Left colon (tissue), 2 donors: ENCODE measurements at regions not wholly inside any gene's neighbourhood (a gene's known extent, or its start where the extent isn't known, plus 50 kb on each side); places are given as distances from the start of the nearest gene placed in this dataset.

Source experiments
- ATAC-seq: fragments of 200-7000 bp; cut with Tn5 transposase; one replicate; pipeline ENCODE4 v1.9.1; 2020; ENCODE audit warnings: mild to moderate bottlenecking, moderate library complexity
- DNase-seq, 2 donors: peaks; one replicate each; pipeline ENCODE4 v3.0.0-alpha.2; 2020
- intact Hi-C, 2 donors: fragments of 100-400 bp; cut with DNase I in 1 of 2; cut with micrococcal nuclease in 1 of 2; formaldehyde crosslinking; loops; one replicate each; pipeline versions ENCODE4 v1.11.2 to v1.14.0; 2022; cut with DNase I, micrococcal nuclease
- donor health status: DM: no; HTN: no; CAD: no.
- donor health status: DM: yes; HTN: yes; CAD: no.

DNA sequence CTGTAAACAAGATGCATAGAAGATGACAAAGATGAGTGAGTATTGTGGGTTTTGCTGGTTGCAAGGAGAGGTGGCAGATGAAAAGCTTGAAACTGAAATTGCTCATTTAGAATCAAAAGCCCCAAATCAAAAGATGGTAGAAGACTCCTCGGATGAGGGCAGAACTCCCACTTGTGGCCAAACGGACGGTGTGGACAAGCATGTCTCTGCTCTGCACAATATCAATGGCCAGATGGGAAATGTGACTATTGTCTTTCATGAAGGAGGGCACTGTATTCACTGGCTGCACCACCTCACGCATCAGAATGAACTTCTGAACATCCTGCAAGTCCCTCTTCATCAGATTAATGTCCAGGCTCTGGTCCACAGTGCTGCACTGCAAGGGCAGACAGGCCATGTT lies 541.7 kb downstream of the MTRR start:
- no peak for DNase-seq
- intact Hi-C loops: no loop called here
- no peak for ATAC-seq

DNA sequence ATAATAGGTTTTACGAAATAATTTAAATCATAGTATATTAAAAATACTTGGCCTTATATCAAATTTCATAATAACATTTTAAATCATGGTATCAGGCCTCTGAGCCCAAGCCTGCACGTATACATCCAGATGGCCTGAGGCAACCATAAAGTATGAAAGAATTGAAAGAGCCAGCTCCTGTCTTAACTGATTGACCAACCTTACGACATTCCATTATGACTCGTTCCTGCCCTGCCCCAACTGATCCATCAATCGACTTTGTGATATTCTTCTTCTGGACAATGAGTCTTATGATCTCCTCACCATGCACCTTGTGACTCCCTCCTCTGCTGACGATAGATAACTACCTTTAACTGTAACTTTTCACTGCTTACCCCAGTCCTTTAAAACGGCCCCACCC lies 545.0 kb downstream of the MTRR start:
- DNase-seq: no peak
- intact Hi-C loops: no loop called here
- ATAC-seq: no peak

DNA sequence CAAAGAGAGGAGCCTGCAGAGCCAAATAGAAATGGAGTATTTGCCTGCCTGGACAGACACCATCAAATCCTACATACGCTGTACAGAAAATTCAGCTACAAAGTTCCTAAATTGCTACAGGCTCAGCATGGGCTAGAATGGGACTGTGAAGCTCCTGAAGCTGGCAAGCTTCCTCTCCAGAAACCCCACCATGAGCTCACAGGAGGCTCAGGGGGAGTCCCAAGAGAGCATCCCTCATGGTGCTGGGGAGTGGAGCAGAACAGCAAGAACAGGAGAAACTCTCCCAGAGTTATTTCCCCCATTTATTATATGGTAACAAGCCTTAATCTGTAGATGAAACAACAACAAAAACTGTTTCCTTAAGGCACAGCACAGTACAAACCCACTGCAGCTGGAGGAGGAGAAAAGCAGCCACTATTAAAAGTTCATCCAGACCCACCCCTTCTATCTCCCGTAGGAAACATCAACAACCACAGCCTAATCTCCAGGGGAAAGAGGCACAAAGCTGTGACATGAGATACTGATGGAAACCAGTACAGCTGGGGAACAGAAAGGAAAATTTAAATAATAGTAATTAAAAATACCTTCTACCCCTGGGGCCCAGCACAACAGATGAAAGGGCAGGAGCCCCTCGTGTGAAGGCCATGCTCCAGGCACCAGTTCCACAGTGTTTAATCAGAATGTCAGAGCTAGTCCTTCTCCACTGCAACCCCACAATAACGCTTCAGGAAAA lies 548.5 kb downstream of the MTRR start:
- intact Hi-C loops: no loop called here
- DNase-seq (no peak), ATAC-seq (no peak)

DNA sequence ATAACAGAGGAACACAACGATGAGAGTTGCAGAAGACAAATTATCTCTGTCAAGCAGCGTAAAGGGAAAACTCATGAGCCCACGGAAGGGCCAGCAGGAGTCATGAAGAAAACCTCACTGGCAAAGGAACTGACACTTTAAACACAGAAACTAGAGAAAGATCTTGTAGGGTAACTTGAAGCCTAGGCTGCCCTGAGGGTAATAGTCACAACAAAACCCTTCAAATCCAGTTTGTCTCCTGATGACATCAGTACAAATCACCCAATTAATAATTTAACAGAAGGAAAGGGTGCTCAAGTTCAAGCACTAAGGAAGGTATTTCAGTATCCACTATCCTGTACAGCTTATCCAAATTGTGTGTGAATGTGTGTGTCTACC lies 549.1 kb downstream of the MTRR start:
- DNase-seq (no peak), ATAC-seq (no peak)
- intact Hi-C loops: no loop called here

DNA sequence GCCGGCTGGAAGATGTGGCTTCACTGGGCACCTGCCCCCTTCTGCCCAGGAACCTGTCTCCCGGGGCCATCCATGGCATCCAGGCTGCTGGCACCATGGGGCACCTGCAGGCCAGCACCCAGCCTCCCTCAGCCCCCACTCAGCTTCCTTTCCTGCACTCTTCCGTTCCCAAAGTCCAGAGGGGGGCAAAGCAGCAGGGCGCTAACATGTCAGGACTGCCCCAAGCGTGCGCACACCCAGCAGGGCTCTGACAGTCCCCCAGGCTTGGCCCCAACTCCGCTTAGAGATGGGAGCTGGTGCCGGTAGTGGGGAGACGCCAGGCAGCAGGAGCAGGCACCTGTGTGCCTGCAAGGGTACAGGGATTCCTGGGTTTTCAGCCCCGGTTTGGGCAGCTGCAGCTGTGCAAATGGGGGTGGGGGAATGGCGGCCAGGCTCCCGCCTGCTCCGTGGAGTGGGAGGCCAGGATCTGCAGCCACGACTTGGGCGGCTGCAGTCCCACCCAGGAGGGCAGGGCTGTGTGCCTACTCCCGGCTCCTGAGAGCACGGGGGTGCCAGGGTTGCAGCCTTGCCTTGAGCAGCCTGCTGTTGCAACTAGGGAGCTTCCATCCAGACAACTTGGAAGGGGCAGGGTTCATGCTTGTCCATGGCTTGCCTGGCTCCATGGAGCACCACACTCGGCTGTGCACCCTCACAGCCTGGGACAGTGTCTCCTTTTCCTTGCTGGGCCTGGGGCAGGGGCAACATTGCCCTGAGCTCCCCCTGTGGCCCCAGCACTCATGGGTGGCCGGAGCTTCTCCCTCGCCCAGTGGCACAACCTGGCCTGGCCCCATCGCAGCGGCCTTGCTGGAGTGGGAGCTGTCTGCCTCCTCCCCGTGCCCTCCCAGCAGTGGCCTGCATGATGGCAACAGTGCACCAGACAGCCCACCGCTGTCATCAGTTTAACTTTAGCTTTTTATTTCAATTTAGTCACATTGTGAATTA lies 561.1 kb downstream of the MTRR start:
- intact Hi-C loops: no loop called here
- ATAC-seq: no peak
- DNase-seq: no peak

DNA sequence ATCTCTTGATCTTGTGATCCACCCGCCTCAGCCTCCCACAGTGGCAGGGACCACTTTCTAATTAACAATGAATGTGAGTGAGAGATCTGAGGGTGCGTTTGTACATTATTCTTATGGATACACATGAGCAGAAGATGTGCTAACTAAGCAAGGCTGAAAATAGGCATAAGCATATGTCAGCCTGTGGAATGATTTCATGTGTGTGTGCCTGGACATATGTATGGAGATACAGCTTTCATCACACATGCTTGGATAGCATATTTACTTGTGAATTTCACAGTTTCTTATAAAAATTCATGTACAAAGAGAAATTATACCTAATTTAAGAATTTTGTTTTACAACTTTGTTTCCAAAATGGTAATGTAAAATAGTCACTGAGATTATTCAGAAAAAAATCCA lies 565.6 kb downstream of the MTRR start:
- intact Hi-C loops: no loop called here
- DNase-seq (no peak), ATAC-seq (no peak)

DNA sequence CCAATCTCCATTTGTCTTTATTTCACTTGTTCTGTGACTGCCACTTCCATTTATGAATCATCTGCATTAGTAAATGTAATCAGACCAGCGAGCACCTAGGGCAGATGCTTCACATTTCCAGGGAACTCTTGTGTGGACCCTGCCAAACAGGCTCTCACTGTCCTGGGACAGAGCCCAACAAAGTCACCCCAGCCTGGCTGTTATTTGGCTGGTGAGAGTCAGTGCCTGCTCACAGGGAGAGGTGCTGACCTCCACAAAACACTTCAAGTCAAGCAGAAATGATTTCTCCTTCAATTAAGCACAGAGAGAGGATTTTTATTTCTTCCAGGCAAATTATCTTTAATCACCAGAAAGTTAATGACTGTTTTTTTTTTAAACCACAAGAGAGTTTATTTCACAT lies 568.0 kb downstream of the MTRR start:
- ATAC-seq: no peak
- intact Hi-C loops: no loop called here
- no peak for DNase-seq

DNA sequence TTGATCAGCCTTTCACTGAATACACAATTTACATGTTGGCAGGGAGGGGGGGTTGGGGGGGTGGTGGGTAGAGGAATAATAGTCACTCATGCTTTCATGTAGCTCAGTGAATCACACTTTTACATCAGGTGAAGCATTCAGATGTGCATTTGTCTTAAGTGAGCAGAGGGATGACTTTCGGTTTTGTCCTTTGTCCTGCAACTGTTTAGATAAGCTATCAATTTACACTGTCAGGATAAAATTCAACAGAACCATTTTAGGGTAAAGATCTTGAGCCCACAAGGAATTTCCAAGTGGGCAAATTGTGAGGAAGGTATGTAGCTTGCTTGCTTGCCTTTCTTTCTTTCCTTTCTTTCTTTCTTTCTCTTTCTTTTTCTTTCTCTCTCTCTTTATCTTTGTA lies 576.2 kb downstream of the MTRR start:
- ATAC-seq: no peak
- no peak for DNase-seq
- intact Hi-C loops: no loop called here

DNA sequence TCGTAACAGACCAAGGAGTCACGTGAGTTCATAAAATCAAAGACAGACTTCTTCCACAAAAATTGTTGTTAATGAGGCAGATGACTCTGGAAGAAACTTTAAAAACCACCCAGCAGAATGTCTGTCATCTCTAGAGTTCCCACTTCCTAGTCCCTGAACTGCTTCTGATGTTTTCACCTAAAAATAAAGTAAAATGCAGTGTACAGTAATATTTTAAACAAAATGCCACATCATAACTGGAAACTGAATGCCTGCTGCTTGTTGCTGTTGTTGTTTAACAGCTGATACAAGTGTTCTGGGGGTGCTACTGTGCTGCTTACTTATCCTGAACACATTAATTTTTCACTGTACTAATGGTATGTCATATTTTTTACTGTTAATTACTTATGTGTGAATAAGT lies 577.2 kb downstream of the MTRR start:
- no peak for ATAC-seq
- intact Hi-C loops: no loop called here
- DNase-seq: no peak

DNA sequence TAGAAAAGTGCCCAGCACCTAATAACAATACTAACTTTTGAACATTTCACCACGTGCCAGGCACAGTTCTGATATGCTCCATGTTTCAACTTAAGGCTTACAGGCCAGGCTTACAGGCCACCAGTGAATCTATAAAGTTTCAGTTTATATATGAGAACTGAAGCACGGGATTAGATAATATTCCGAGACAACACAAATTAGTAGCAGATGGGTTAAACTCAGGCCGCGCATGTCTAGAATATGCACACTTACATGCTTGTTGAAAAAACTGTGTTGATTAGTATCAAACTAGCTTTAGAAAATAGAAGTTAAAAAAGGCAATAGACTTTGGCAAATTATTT lies 587.9 kb downstream of the MTRR start:
- ATAC-seq: no peak
- intact Hi-C loops: no loop called here
- DNase-seq: no peak

DNA sequence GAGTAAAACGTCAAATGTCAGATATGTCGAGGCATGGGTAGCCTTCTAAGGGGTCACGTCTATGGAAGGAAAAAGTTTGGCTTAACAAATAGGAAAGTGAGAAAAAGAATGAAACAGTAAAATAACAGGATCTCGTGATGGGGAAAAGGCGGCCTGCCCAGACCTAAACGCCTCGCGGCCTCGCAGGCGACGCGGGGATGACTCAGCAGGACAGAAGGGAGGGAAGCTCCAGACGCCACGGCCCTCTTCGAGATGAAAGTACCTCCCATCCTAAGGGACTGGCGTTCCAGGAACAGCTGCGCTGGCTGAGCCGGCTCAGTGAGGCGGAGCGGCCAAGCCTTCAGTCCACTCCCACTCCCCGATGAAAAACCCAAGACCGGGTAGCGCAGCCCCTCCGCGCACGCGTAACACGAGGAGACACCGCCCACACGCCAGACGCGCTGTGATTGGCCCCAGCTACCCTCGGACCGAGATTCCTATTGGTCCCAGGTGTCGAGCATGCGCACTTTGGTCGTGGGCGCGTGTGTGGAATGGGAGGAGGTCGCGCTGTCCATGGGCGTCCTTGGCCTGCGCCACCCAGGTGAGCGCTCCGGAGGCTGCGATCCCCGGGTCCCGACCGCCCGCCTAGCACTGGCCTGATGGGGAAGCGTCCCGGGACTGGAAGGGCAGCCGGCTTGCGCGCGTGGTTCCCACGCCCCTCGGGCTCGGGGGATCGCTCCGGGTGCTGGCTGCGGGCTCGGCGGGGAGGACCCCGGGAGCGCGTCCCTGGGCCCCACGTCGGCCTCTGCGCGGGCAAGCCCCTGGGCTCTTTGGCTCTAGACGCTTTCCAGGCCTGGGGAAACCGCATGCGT lies 588.5 kb downstream of the MTRR start:
- peak; percentile 93 to 94 for DNase-seq
- intact Hi-C loops: no loop called here
- ATAC-seq: peak; percentile 95

DNA sequence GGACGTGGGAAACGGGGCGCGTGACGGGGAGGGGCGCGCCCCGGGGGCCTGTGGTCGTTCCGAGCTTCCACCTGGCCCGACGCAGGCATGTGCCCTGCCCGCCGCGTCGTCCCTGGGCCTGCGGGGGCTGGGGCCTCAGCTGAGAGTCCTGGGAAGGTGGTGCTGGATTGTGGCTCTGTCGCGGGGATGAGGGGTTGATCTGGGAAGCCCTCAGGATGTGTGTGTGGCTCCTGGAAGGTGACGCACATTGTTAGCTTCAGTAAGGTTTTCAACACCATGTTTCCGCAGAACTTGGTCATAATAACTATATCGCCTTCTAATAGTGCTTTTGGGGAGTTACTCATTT lies 589.1 kb downstream of the MTRR start:
- DNase-seq: peak in 1 of 2 donors; percentile 28
- peak; percentile 15 for ATAC-seq
- intact Hi-C loops: no loop called here

DNA sequence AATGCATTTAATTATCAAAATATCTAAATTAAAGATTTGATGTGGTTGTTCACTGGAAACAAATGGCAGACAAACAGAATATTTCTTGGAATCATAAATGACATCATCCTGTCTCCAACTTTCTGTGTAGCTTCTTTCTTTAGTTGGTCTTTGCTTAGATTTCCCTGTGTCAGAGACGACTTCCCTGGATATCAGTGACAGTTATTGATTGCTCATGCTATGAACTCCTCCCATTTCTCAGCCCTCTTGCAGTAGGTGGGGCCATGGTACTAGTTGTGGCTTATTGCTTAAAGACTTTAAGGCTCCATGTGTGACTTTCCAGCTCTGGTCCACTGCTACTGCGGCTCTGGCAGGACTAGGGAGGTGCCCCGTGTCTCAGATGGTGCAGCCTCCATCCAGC lies 592.6 kb downstream of the MTRR start:
- peak in 1 of 2 donors; percentile 7 for DNase-seq
- intact Hi-C loops: no loop called here
- peak; percentile 17 for ATAC-seq

DNA sequence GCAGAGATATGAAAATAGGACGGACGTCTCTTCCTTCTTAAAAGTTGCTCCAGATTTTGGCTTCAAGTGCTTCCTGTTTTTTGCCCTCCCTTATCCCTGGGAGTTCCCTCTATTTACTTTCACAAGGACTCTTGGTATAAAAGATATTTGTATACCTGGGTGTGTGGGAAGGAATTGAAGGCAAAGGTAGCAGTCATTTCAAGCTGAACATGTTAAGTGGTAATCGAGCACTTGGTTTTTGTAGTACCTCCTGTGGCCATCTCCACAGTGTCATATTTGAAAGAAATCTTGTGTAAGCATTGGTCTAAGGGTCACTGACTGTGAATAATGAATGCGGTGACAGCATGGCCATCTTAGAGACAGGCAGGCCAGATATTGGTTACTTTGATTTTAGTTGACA lies 593.6 kb downstream of the MTRR start:
- ATAC-seq (peak; percentile 87), DNase-seq (no peak)
- intact Hi-C loops: no loop called here

DNA sequence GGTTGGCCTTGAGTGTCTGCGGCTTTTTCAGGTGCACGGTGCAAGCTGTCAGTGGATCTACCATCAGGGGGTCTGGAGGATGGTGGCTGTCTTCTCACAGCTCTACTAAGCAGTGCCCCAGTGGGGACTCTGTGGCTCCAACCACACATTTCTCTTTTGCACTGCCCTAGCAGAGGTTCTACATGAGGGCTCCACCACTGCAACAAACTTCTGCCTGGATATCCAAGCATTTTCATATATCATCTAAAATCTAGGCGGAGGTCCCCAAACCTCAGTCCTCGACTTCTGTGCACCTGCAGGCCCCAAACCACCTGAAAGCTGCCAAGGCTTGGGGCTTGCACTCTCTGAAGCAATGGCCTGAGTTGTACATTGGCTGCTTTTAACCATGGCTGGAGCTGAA lies 601.5 kb downstream of the MTRR start:
- DNase-seq (no peak), ATAC-seq (no peak)

DNA sequence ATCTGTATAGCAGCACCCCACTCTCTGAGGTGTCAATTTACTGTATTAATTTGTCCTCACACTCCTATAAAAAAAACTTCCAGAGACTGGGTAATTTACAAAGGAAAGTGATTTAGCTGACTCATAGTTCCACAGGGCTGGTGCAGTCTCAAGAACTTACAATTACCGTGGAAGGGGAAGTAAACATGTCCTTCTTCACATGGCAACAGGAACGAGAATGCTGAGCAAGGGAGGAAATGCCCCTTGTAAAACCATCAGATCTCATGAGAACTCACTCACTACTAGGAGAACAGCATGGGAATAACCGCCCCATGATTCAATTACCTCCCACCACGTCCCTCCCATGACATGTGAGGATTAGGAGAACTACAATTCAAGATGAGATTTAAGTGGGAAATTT lies 602.6 kb downstream of the MTRR start:
- DNase-seq: no peak
- ATAC-seq: no peak
- intact Hi-C loops: no loop called here

More for the DNA sequence above, 601.5 kb downstream of the MTRR start:
- intact Hi-C loops: no loop called here

DNA sequence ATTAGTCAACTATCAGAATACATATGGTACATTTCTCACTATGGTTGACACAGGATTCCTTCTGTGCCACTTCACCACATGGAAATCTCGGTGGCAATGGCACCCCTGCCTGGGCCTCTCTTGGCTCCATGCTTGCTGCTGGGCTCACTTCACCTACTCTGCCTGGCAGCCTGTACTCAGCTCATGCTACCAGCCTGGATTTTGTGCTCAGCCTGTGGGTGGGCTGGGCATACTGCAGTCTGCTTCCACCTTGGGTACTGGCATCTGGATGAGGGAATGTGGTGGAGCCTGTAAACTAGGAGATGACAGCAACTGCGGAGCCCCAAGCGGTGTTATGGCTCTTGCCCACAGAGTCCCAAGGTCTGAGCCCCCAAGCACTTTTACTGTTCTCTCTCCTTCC lies 604.1 kb downstream of the MTRR start:
- DNase-seq: no peak
- intact Hi-C loops: no loop called here
- ATAC-seq: no peak

DNA sequence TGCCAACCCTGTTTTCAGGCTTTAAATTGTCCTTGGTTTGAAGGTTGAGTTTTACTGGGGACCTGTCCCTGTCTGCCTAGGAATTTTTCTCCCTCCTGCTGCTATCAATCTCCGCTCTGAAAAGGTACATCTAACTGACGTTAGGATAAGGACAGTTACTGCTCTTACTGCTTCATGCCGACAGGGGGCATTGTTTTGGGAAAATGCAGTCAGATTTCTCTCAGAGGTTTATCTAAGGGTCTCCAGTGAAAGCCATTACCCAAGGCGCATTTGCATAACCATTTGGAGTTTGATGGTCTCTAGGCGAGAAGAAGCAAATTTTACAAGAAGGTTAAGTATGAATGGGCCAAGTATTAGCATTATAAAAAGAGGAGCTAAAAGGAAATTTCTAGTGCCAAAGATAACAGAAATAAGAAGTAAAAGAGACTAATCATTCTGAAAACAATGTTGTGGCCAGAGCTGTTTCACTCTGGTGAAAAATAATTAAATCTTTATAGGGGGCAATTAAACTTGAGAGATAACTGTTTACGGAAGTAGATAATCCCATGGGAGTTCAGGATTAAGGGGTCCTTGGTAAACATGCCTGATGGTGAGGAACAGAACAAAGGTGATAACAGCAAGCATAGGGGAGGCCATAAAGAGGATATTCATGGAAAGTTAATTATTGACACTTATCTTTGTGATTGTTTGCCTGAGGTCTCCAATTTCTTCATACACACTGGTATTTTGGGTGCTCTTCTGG lies 605.0 kb downstream of the MTRR start:
- DNase-seq (no peak), ATAC-seq (peak; percentile 70)
- intact Hi-C loops: no loop called here

DNA sequence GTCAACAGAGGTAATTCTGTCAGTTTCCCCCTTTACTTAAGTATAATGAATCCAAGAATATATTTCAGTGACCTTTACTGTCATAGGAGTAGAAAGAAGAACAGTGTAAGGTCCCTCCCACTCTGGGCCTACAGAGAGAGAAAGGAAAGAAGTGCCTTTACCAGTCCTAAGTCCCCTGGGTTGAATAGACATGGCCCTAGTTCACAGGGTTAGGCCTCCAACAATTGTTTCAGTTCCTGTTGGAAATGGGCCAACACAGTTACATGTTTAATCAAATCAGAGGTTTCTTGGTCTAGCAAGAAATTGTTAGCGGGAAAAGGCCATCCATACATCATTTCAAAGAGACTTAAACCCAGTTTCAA lies 605.6 kb downstream of the MTRR start:
- intact Hi-C loops: no loop called here
- DNase-seq (no peak), ATAC-seq (peak; percentile 94)
